ENCODE measurements at regions not wholly inside any gene's neighbourhood (a gene's known extent, or its start where the extent isn't known, plus 50 kb on each side); places are given as distances from the start of the nearest gene placed in this dataset.
"Not testable (repeated sequence)": the region's sequence is repeated elsewhere in the genome, so short reads cannot be mapped to it uniquely, and the experiment has no call there.

DNA sequence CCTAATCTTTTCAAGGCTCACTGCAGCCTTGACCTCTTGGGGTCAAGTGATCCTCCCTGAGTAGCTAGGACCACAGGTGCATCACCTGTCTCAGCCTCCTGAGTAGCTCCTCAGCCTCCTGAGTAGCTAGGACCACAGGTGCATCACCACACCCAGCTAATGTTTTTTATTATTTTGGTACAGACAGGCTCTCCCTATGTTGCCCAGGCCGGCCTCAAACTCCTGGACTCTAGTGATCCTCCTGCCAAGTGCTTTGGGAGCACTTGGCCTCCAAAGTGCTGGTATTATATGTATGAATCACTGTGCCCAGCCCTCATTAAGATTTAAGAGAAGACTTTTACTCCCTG, 58.5 kb upstream of the S1PR1 start:
- Histone ChIP-seq H3K27ac (no peak overlapping the region), H3K4me1 (ENCODE audit: control insufficient read depth in 1 of 2, insufficient read depth in 1 of 2, low read depth in 1 of 2, low read length in 1 of 2) (no peaks in the 10 kb centered on the region), H3K4me3 (ENCODE audit: low read depth in 1 of 2, low read length in 1 of 2) (no peak overlapping the region), H3K9me3 (no peaks in the 10 kb centered on the region), H3K36me3 (no peaks in the 10 kb centered on the region), H3K27me3 (no peaks in the 10 kb centered on the region)
- TF ChIP-seq CTCF (IDR thresholded peaks at IDR 0.05), result no peak

DNA sequence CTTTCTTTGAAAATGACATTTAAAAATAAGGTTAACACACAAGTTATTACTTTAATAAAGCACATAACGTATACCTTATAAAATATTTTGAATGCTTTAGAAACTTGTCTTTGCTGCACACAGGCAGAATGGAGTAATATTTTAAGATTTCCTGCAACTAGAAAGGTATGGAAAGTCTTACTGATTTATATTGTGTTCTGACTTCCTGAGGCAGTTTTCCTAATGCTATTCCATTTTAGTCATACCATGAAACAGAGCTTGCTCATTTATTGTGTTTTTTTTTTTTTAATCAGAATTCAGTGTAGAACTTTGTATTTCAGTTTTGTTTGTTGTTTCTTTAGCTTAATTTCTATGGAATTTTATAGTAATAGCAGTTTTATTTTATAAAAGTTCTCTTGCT, 60.9 kb upstream of the S1PR1 start:
- Histone ChIP-seq H3K9me3 (no peaks in the 10 kb centered on the region), H3K27me3 (no peaks in the 10 kb centered on the region), H3K4me3 (ENCODE audit: low read depth in 1 of 2, low read length in 1 of 2) (no peak overlapping the region), H3K4me1 (ENCODE audit: control insufficient read depth in 1 of 2, insufficient read depth in 1 of 2, low read depth in 1 of 2, low read length in 1 of 2) (no peaks in the 10 kb centered on the region), H3K27ac (no peak overlapping the region), H3K36me3 (no peaks in the 10 kb centered on the region)
- TF ChIP-seq CTCF (IDR thresholded peaks at IDR 0.05), result no peak

- H3K27ac ChIP-seq, result no peak overlapping the region
- no peaks in the 10 kb centered on the region for H3K9me3 ChIP-seq
- no peaks in the 10 kb centered on the region for H3K27me3 ChIP-seq
These were observed 61.4 kb upstream of the S1PR1 start for GRCh38 chr1:101175466-101175865.

GRCh38 chr1:101174722-101175121, 62.1 kb upstream of the S1PR1 start:
- H3K4me1 ChIP-seq (ENCODE audit: control insufficient read depth in 1 of 2, insufficient read depth in 1 of 2, low read depth in 1 of 2, low read length in 1 of 2), result no peaks in the 10 kb centered on the region
- H3K4me3 ChIP-seq (ENCODE audit: low read depth in 1 of 2, low read length in 1 of 2), result no peak overlapping the region
- H3K27ac ChIP-seq, result no peak overlapping the region
- H3K27me3 ChIP-seq, result no peaks in the 10 kb centered on the region
- H3K36me3 ChIP-seq, result no peaks in the 10 kb centered on the region
- no peak for TF ChIP-seq CTCF (IDR thresholded peaks at IDR 0.05)
- H3K9me3 ChIP-seq, result no peaks in the 10 kb centered on the region

More at GRCh38 chr1:101175466-101175865, 61.4 kb upstream of the S1PR1 start:
- Histone ChIP-seq H3K4me1 (ENCODE audit: control insufficient read depth in 1 of 2, insufficient read depth in 1 of 2, low read depth in 1 of 2, low read length in 1 of 2) (no peaks in the 10 kb centered on the region), H3K36me3 (no peaks in the 10 kb centered on the region), H3K4me3 (ENCODE audit: low read depth in 1 of 2, low read length in 1 of 2) (no peak overlapping the region)
- TF ChIP-seq CTCF (IDR thresholded peaks at IDR 0.05), result no peak

DNA sequence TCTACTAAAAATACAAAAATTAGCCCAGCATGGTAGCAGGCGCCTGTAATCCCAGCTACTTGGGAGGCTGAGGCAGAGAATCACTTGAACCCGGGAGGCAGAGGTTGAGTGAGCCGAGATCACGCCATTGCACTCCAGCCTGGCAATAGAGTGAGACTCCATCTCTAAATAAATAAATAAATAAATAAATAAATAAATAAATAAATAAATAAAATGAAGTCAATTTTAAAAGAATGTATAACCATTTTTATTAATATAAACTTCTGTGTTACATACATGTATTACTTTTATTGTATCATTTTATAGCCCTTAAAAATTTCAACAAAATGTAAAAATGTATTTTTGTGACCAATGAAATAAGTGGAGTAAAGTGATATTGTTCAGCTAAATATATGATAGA, 62.5 kb upstream of the S1PR1 start:
- H3K4me1 ChIP-seq (ENCODE audit: control insufficient read depth in 1 of 2, insufficient read depth in 1 of 2, low read depth in 1 of 2, low read length in 1 of 2); H3K27ac ChIP-seq; H3K36me3 ChIP-seq; H3K9me3 ChIP-seq; H3K27me3 ChIP-seq; H3K4me3 ChIP-seq (ENCODE audit: low read depth in 1 of 2, low read length in 1 of 2): not testable (repeated sequence)

GRCh38 chr1:101170506-101171050, 66.2 kb upstream of the S1PR1 start:
- H3K4me3 ChIP-seq (ENCODE audit: low read depth in 1 of 2, low read length in 1 of 2), result no peak overlapping the region
- no peak overlapping the region for H3K27ac ChIP-seq
- no peaks in the 10 kb centered on the region for H3K4me1 ChIP-seq (ENCODE audit: control insufficient read depth in 1 of 2, insufficient read depth in 1 of 2, low read depth in 1 of 2, low read length in 1 of 2)
- no peaks in the 10 kb centered on the region for H3K27me3 ChIP-seq
- no peak for TF ChIP-seq CTCF (IDR thresholded peaks at IDR 0.05)
- no peaks in the 10 kb centered on the region for H3K9me3 ChIP-seq
- no peaks in the 10 kb centered on the region for H3K36me3 ChIP-seq
